ENCODE measurements at regions not wholly inside any gene's neighbourhood (a gene's known extent, or its start where the extent isn't known, plus 50 kb on each side); places are given as distances from the start of the nearest gene placed in this dataset.

DNA sequence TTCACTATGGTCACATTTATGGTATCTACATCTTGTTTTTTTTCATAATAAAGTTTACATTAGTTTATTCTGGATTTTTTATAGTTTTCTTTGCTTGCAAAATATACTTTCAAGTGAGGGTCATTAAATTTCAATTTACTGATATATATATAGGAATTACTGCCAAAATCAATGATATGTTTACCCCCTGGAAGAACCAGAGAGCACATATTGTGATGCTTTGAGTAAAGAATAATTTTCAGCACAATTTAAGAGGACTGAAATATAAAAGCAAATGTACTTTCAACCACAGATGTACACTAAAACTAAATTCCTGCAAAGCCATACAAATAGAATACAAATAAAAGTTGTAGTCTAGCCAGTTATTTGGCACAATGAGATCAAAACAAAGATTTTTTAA is 242.2 kb upstream of the PCDH18 start:
- TF ChIP-seq EZH2 (IDR thresholded peaks at IDR 0.05; ENCODE audit: borderline replicate concordance, low read length), result no peak
- TF ChIP-seq, protein P1, sequence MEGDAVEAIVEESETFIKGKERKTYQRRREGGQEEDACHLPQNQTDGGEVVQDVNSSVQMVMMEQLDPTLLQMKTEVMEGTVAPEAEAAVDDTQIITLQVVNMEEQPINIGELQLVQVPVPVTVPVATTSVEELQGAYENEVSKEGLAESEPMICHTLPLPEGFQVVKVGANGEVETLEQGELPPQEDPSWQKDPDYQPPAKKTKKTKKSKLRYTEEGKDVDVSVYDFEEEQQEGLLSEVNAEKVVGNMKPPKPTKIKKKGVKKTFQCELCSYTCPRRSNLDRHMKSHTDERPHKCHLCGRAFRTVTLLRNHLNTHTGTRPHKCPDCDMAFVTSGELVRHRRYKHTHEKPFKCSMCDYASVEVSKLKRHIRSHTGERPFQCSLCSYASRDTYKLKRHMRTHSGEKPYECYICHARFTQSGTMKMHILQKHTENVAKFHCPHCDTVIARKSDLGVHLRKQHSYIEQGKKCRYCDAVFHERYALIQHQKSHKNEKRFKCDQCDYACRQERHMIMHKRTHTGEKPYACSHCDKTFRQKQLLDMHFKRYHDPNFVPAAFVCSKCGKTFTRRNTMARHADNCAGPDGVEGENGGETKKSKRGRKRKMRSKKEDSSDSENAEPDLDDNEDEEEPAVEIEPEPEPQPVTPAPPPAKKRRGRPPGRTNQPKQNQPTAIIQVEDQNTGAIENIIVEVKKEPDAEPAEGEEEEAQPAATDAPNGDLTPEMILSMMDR (conservative IDR thresholded peaks at IDR 0.05 in 1 of 2, IDR thresholded peaks at IDR 0.05 in 1 of 2; ENCODE audit: extremely low read depth in 1 of 2, insufficient read depth in 1 of 2, low read depth in 1 of 2, low read length in 2 of 2), result no peak
